Tibial artery (tissue), 4 donors: ENCODE measurements at regions not wholly inside any gene's neighbourhood (a gene's known extent, or its start where the extent isn't known, plus 50 kb on each side); places are given as distances from the start of the nearest gene placed in this dataset.
A peak's percentile ranks its signal among the peaks of the same experiment; 100 is the strongest.

Experiments used
- DNase-seq, 2 donors: peaks; one replicate each; pipeline ENCODE4 v3.0.0-alpha.2; 2019
- H3K27ac ChIP-seq, 2 donors: fragments of 200-600 bp; sonication (generic) in 1 of 2; 1 replicate in 1 of 2; 2 replicates in 1 of 2; pipeline ENCODE4 v1.5.1; 2018 to 2019; ENCODE audit warnings: mild to moderate bottlenecking in 1 of 2
- H3K27me3 ChIP-seq, 2 donors: fragments of 200-600 bp; sonication (generic) in 1 of 2; one replicate each; pipeline versions ENCODE4 v1.5.1 to v1.6.0; 2016 to 2019
- H3K36me3 ChIP-seq, 3 donors: fragments of 200-600 bp; sonication (generic) in 2 of 3; one replicate each; pipeline ENCODE4 v1.5.1; 2016 to 2019; ENCODE audit warnings: mild to moderate bottlenecking in 2 of 3
- H3K4me1 ChIP-seq, 4 donors: fragments of 200-600 bp; sonication (generic) in 2 of 4; 1 replicate in 3 of 4; 2 replicates in 1 of 4; pipeline ENCODE4 v1.5.1; 2016 to 2019
- H3K4me3 ChIP-seq, 2 donors: fragments of 200-600 bp; sonication (generic) in 1 of 2; 1 replicate in 1 of 2; 2 replicates in 1 of 2; pipeline ENCODE4 v1.5.1; 2018 to 2019; ENCODE audit warnings: mild to moderate bottlenecking in 2 of 2
- H3K9me3 ChIP-seq, 3 donors: fragments of 200-600 bp; sonication (generic) in 1 of 3; one replicate each; pipeline ENCODE4 v1.5.1; 2016 to 2019
- CTCF ChIP-seq, 2 experiments: fragments of 200-600 bp in 1 of 2; fragments of 450-650 bp in 1 of 2; IDR thresholded peaks; one replicate each; pipeline ENCODE4 v1.5.1; 2017 to 2019; ENCODE audit warnings: antibody characterized with exemption in 2 of 2, mild to moderate bottlenecking in 1 of 2, moderate library complexity in 1 of 2
- intact Hi-C: fragments of 100-400 bp; cut with DNase I; formaldehyde crosslinking; loops from one replicate; pipeline ENCODE4 v1.15.0; 2023; ENCODE audit warnings: low total_unique reads

- Histone ChIP-seq H3K9me3 (no peaks in the 10 kb centered on the region), H3K36me3 (no peaks in the 10 kb centered on the region), H3K27me3 (peaks cover 0 to 42% of the 10 kb centered on the region in 2 donors), H3K27ac (no peak overlapping the region), H3K4me1 (no peaks in the 10 kb centered on the region), H3K4me3 (no peak overlapping the region)
- no peak for TF ChIP-seq CTCF (IDR thresholded peaks at IDR 0.05)
- DNase-seq = no peak
- intact Hi-C loops = no loop called here
Measured at GRCh38 chr1:36612881-36613280, 130.2 kb upstream of the CSF3R start.

GRCh38 chr1:36612121-36612520, 129.4 kb upstream of the CSF3R start:
- no peaks in the 10 kb centered on the region for H3K9me3 ChIP-seq

GRCh38 chr1:36609241-36610027, 126.7 kb upstream of the CSF3R start:
- intact Hi-C loops = no loop called here
- TF ChIP-seq CTCF (IDR thresholded peaks at IDR 0.05) = peak in 1 of 2 experiments; percentile 25

More at GRCh38 chr1:36612121-36612520, 129.4 kb upstream of the CSF3R start:
- Histone ChIP-seq H3K4me3 (no peak overlapping the region), H3K27me3 (peaks cover 0 to 44% of the 10 kb centered on the region in 2 donors), H3K27ac (no peak overlapping the region), H3K4me1 (no peaks in the 10 kb centered on the region), H3K36me3 (no peaks in the 10 kb centered on the region)
- intact Hi-C loops = no loop called here
- DNase-seq = no peak
- TF ChIP-seq CTCF (IDR thresholded peaks at IDR 0.05) = no peak

GRCh38 chr1:36608272-36608671, 125.6 kb upstream of the CSF3R start:
- Histone ChIP-seq H3K9me3 (no peaks in the 10 kb centered on the region), H3K4me1 (no peaks in the 10 kb centered on the region), H3K27ac (no peak overlapping the region), H3K36me3 (no peaks in the 10 kb centered on the region), H3K27me3 (peaks cover 0 to 34% of the 10 kb centered on the region in 2 donors), H3K4me3 (no peak overlapping the region)
- no peak for DNase-seq
- TF ChIP-seq CTCF (IDR thresholded peaks at IDR 0.05) = no peak
- intact Hi-C loops = no loop called here

More at GRCh38 chr1:36609241-36610027, 126.7 kb upstream of the CSF3R start:
- H3K27me3 ChIP-seq = peaks cover 0 to 42% of the 10 kb centered on the region in 2 donors
- no peak overlapping the region for H3K4me3 ChIP-seq
- H3K36me3 ChIP-seq = no peaks in the 10 kb centered on the region
- no peak overlapping the region for H3K27ac ChIP-seq
- H3K9me3 ChIP-seq = no peaks in the 10 kb centered on the region
- H3K4me1 ChIP-seq = no peaks in the 10 kb centered on the region
- no peak for DNase-seq

GRCh38 chr1:36607263-36607651, 124.5 kb upstream of the CSF3R start:
- intact Hi-C loops = no loop called here
- Histone ChIP-seq H3K9me3 (no peaks in the 10 kb centered on the region), H3K27me3 (peaks cover 0 to 30% of the 10 kb centered on the region in 2 donors), H3K4me3 (no peak overlapping the region), H3K36me3 (no peaks in the 10 kb centered on the region), H3K27ac (no peak overlapping the region), H3K4me1 (no peaks in the 10 kb centered on the region)
- DNase-seq = no peak
- no peak for TF ChIP-seq CTCF (IDR thresholded peaks at IDR 0.05)
